ENCODE measurements at regions not wholly inside any gene's neighbourhood (a gene's known extent, or its start where the extent isn't known, plus 50 kb on each side); places are given as distances from the start of the nearest gene placed in this dataset.
A peak's percentile ranks its signal among the peaks of the same experiment; 100 is the strongest.

GRCh38 chr10:113386005-113386404, 166.8 kb upstream of the HABP2 start:
- 12 to 20% (median 17%) methylated on average over 3 of the region's 3 CpGs for WGBS, 4 donors
- peaks cover 6 to 33% of the 10 kb centered on the region in 2 donors for H3K4me1 ChIP-seq (replicated peaks in 1 of 2)
- no peaks in the 10 kb centered on the region for H3K27me3 ChIP-seq
- DNase-seq, result peak; percentile 42 to 80 (median 73)
- H3K36me3 ChIP-seq (replicated peaks in 1 of 2), result no peaks in the 10 kb centered on the region
- H3K4me3 ChIP-seq, result no peak overlapping the region
- H3K27ac ChIP-seq, result peak overlapping the region in 2 of 5 donors; percentile 22 to 41
- intact Hi-C loops (cut with DNase I), result loop anchor here in 1 of 2 donors (10.0 kb wide), 4 partner anchors 139 to 911 kb away; no protein-coding TSS in a partner anchor
- H3K9me3 ChIP-seq (replicated peaks in 1 of 3), result no peaks in the 10 kb centered on the region
- TF ChIP-seq CTCF (IDR thresholded peaks at IDR 0.05), result no peak
- TF ChIP-seq POLR2A (IDR thresholded peaks at IDR 0.05), result no peak

- Histone ChIP-seq H3K36me3 (replicated peaks in 1 of 2) (no peaks in the 10 kb centered on the region), H3K4me1 (replicated peaks in 1 of 2) (peaks cover 6 to 13% of the 10 kb centered on the region in 2 donors), H3K4me3 (no peak overlapping the region), H3K27ac (no peak overlapping the region), H3K27me3 (no peaks in the 10 kb centered on the region), H3K9me3 (replicated peaks in 1 of 3) (no peaks in the 10 kb centered on the region)
- TF ChIP-seq POLR2A (IDR thresholded peaks at IDR 0.05) (no peak), CTCF (IDR thresholded peaks at IDR 0.05) (no peak)
- intact Hi-C loops (cut with DNase I), result loop anchor here in 1 of 2 donors (10.0 kb wide), 4 partner anchors 135 to 915 kb away; no protein-coding TSS in a partner anchor
- DNase-seq, result no peak
- 92 to 97% (median 94%) methylated on average over 5 of the region's 5 CpGs for WGBS, 4 donors
Measured at GRCh38 chr10:113389969-113390368, 162.9 kb upstream of the HABP2 start.

GRCh38 chr10:113390896-113391295, 162.0 kb upstream of the HABP2 start:
- 75 to 86% (median 78%) methylated on average over 4 of the region's 4 CpGs for WGBS, 4 donors
- TF ChIP-seq CTCF (IDR thresholded peaks at IDR 0.05) (no peak), POLR2A (IDR thresholded peaks at IDR 0.05) (no peak)
- intact Hi-C loops (cut with DNase I), result no loop called here
- H3K4me1 ChIP-seq (replicated peaks in 1 of 2), result peaks cover 0 to 6% of the 10 kb centered on the region in 2 donors
- no peak overlapping the region for H3K27ac ChIP-seq
- no peaks in the 10 kb centered on the region for H3K27me3 ChIP-seq
- no peaks in the 10 kb centered on the region for H3K36me3 ChIP-seq (replicated peaks in 1 of 2)
- DNase-seq, result no peak
- no peaks in the 10 kb centered on the region for H3K9me3 ChIP-seq (replicated peaks in 1 of 3)
- no peak overlapping the region for H3K4me3 ChIP-seq

- 67 to 76% (median 70%) methylated on average over 9 of the region's 9 CpGs for WGBS, 4 donors
- TF ChIP-seq CTCF (IDR thresholded peaks at IDR 0.05), result no peak
- no peak for TF ChIP-seq POLR2A (IDR thresholded peaks at IDR 0.05)
Measured at GRCh38 chr10:113397047-113397446, 155.8 kb upstream of the HABP2 start.

More at GRCh38 chr10:113397047-113397446, 155.8 kb upstream of the HABP2 start:
- no peaks in the 10 kb centered on the region for H3K4me1 ChIP-seq (replicated peaks in 1 of 2)
- H3K36me3 ChIP-seq (replicated peaks in 1 of 2), result no peaks in the 10 kb centered on the region
- H3K27me3 ChIP-seq, result no peaks in the 10 kb centered on the region
- H3K4me3 ChIP-seq, result no peak overlapping the region
- DNase-seq, result no peak
- intact Hi-C loops (cut with DNase I), result no loop called here
- H3K27ac ChIP-seq, result no peak overlapping the region
- H3K9me3 ChIP-seq (replicated peaks in 1 of 3), result no peaks in the 10 kb centered on the region
